GM23338 (cell line): ENCODE measurements at regions not wholly inside any gene's neighbourhood (a gene's known extent, or its start where the extent isn't known, plus 50 kb on each side); places are given as distances from the start of the nearest gene placed in this dataset.

Experiments
- CTCF ChIP-seq, 2 experiments: fragments of 200-600 bp in 1 of 2; sonication (generic) in 1 of 2; conservative IDR thresholded peaks; 2 replicates each; pipeline versions ENCODE4 v1.5.1 to v1.6.1; 2016 to 2017; ENCODE audit warnings: antibody characterized with exemption in 2 of 2, low read depth in 2 of 2, mild to moderate bottlenecking in 2 of 2, moderate library complexity in 1 of 2
- EZH2 ChIP-seq: fragments of 200-600 bp; sonication (generic); IDR thresholded peaks from one replicate; pipeline ENCODE4 v1.8.0; 2017; ENCODE audit warnings: antibody characterized with exemption, mild to moderate bottlenecking, low read depth; ENCODE audit not compliant: unreplicated experiment
- EZH2phosphoT487 ChIP-seq: fragments of 200-600 bp; sonication (generic); IDR thresholded peaks from one replicate; pipeline ENCODE4 v1.8.1; 2018; ENCODE audit warnings: antibody characterized with exemption; ENCODE audit not compliant: unreplicated experiment

- no peak for TF ChIP-seq CTCF (conservative IDR thresholded peaks at IDR 0.05; ENCODE audit: low read depth in 2 of 2)
- no peak for TF ChIP-seq EZH2phosphoT487
- no peak for TF ChIP-seq EZH2
Observed at GRCh38 chrX:11881485-11882170, 123.6 kb downstream of the MSL3 start.
